OCI-LY7 (cell line): ENCODE measurements at regions not wholly inside any gene's neighbourhood (a gene's known extent, or its start where the extent isn't known, plus 50 kb on each side); places are given as distances from the start of the nearest gene placed in this dataset.
"Not testable (repeated sequence)": the region's sequence is repeated elsewhere in the genome, so short reads cannot be mapped to it uniquely, and the experiment has no call there.

Experiments used
- BruUV-seq: library from RNA; stranded (reverse); fragments of 400-500 nt; replicated peaks from 2 replicates; lab custom pipeline; 2021; lab: Mats Ljungman, UMichigan
- CTCF ChIA-PET: fragments of 300-600 bp; sonication (Branson Sonifier 250); formaldehyde crosslinking; loops from one replicate; lab custom pipeline; 2022; ENCODE audit warnings: antibody characterized with exemption; ENCODE audit not compliant: unreplicated experiment; lab: Charles Lee
- POLR2A ChIA-PET: fragments of 300-600 bp; sonication (Branson Sonifier 250); formaldehyde crosslinking; loops from one replicate; lab custom pipeline; 2022; ENCODE audit warnings: antibody characterized with exemption; lab: Charles Lee
- DNase-seq: peaks from one replicate; pipeline ENCODE4 v3.0.0-alpha.2; 2015; ENCODE audit warnings: low spot score
- H2AFZ ChIP-seq: fragments of 200-600 bp; sonication (generic), shearing (Covaris generic); 2 replicates; pipeline ENCODE4 v1.6.1; 2014; ENCODE audit warnings: mild to moderate bottlenecking, antibody characterized with exemption, low read length, moderate library complexity
- H3K27ac ChIP-seq: fragments of 200-600 bp; sonication (generic); 2 replicates; pipeline ENCODE4 v1.5.1; 2014; ENCODE audit warnings: mixed run types, low read depth, mild to moderate bottlenecking, moderate library complexity, low read length, inconsistent platforms; ENCODE audit not compliant: poor library complexity, severe bottlenecking
- H3K36me3 ChIP-seq: fragments of 200-600 bp; sonication (generic); 2 replicates; pipeline ENCODE4 v1.6.1; 2014; ENCODE audit warnings: mild to moderate bottlenecking, antibody characterized with exemption, low read length, moderate library complexity, mixed read lengths; ENCODE audit not compliant: insufficient read depth
- H3K4me1 ChIP-seq: fragments of 200-600 bp; sonication (generic); 2 replicates; pipeline ENCODE4 v1.5.1; 2014; ENCODE audit warnings: mild to moderate bottlenecking, low read length; ENCODE audit not compliant: insufficient read depth, poor library complexity, severe bottlenecking
- H3K4me2 ChIP-seq: fragments of 200-600 bp; sonication (generic); 2 replicates; pipeline ENCODE4 v1.6.1; 2014; ENCODE audit warnings: mild to moderate bottlenecking, low read length
- H3K4me3 ChIP-seq: fragments of 200-600 bp; sonication (generic); 2 replicates; pipeline ENCODE4 v1.5.1; 2014; ENCODE audit warnings: mild to moderate bottlenecking, low read depth, low read length; ENCODE audit not compliant: poor library complexity, severe bottlenecking
- H3K79me2 ChIP-seq: fragments of 200-600 bp; sonication (generic); 2 replicates; pipeline ENCODE4 v1.6.1; 2016; ENCODE audit warnings: low read depth, mild to moderate bottlenecking, low read length, moderate library complexity, mixed read lengths; ENCODE audit not compliant: insufficient read depth
- H3K9me2 ChIP-seq: fragments of 200-600 bp; sonication (generic); 2 replicates; pipeline ENCODE4 v1.6.1; 2016; ENCODE audit warnings: mild to moderate bottlenecking, low read length, mixed read lengths; ENCODE audit not compliant: insufficient read depth
- H3K9me3 ChIP-seq: fragments of 200-600 bp; sonication (generic); 2 replicates; pipeline ENCODE4 v1.6.1; 2014; ENCODE audit warnings: mild to moderate bottlenecking, mixed run types, low read length, mixed read lengths
- H4K20me1 ChIP-seq: fragments of 200-600 bp; sonication (generic); 2 replicates; pipeline ENCODE4 v1.6.1; 2014; ENCODE audit warnings: mild to moderate bottlenecking, antibody characterized with exemption, low read length, moderate library complexity, mixed read lengths; ENCODE audit not compliant: insufficient read depth
- intact Hi-C: fragments of 100-400 bp; cut with micrococcal nuclease; formaldehyde crosslinking; loops from one replicate; pipeline ENCODE4 v1.10.0; 2022; ENCODE audit not compliant: unreplicated experiment

DNA sequence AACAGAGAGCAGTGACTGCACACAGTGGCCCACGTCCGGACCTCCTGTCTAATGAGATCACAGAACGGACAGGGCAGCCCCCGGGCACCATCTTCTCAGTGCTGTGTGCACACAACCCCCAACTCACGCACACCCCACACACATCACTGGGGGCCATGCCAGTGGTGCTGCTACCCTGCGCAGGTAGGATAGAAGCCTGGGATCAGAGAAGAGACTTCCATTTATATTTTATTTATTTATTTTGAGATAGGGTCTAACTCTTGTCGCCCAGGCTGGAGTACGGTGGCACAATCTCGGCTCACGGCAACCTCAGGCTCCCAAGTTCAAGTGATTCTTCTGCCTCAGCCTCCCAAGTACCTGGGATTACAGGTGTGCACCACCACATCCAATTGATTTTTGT is 71.5 kb upstream of the TNK2 start:
- H3K36me3 ChIP-seq = peaks cover 18% of the 10 kb centered on the region
- H3K4me1 ChIP-seq, H3K9me3 ChIP-seq, CTCF ChIA-PET, H3K9me2 ChIP-seq, H2AFZ ChIP-seq, H4K20me1 ChIP-seq, DNase-seq, POLR2A ChIA-PET, H3K79me2 ChIP-seq, H3K4me2 ChIP-seq, H3K27ac ChIP-seq, intact Hi-C loops, H3K4me3 ChIP-seq, BruUV-seq: not testable (repeated sequence)

DNA sequence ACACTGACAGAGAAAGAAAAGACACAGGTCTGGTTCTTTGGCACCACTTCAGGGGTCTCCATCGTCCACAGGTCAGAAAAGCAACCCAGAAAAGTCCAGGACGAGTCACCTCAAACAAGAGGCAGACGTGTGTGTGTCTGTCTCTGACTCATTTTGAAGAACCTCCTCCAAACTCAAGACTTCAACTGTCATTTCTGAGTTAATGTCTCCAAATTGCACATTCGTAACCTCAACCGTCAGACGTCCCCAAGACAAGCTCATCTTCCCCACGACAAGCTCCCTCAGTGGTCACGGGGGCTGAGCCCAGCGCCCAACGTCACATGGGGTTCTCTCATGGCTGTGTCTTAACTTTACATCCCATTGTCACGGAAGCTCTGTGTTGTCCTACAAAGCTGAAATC is 70.2 kb upstream of the TNK2 start:
- H2AFZ ChIP-seq, H3K4me2 ChIP-seq, H3K27ac ChIP-seq, DNase-seq, H3K4me3 ChIP-seq, H3K79me2 ChIP-seq, intact Hi-C loops, H3K4me1 ChIP-seq, POLR2A ChIA-PET, H3K9me3 ChIP-seq, BruUV-seq, H4K20me1 ChIP-seq, H3K9me2 ChIP-seq, CTCF ChIA-PET: not testable (repeated sequence)
- peaks cover 19% of the 10 kb centered on the region for H3K36me3 ChIP-seq

DNA sequence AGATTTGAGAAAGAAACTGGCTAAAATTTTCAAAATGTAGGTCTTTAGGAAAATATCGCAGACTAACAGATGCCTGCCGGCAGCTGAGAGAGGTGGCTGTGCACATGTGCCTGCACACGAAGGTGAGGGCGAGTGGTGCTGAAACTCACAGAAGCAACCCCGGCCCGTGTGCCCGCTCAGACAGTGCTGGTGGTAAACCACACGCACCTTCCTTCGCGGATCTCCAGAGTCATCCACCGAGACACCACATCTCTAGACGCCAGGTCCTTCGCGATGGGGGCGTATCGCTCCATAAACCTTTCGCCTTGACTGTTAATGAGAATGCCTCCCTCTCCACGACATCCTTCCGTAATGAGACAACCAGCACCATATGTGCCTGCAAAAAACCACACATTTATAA is 68.5 kb upstream of the TNK2 start:
- H2AFZ ChIP-seq, H3K9me3 ChIP-seq, H3K4me2 ChIP-seq, intact Hi-C loops, H4K20me1 ChIP-seq, H3K4me1 ChIP-seq, H3K79me2 ChIP-seq, DNase-seq, CTCF ChIA-PET, H3K4me3 ChIP-seq, H3K27ac ChIP-seq, H3K9me2 ChIP-seq, BruUV-seq, POLR2A ChIA-PET: not testable (repeated sequence)
- H3K36me3 ChIP-seq = peaks cover 18% of the 10 kb centered on the region

DNA sequence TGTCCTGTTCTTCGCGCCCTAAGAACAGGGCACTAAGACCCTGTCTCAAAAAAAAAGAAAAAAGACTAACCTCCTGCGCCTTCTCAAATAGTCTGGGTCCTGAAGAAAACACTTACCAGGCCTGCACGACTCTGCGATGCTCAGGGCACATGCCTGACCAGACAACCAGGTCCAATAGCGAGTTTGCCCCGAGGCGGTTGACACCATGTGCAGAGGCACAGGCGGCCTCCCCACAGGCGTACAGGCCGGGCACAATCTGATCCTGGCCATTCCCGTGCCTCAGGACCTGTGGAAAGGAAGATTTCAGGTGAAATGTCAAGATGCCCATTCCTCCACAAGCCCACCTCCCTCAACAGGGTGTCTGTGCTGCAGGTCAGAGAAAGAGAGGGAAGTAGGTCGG is 65.9 kb upstream of the TNK2 start:
- H3K36me3 ChIP-seq = peaks cover 38% of the 10 kb centered on the region
- H2AFZ ChIP-seq, H3K9me2 ChIP-seq, DNase-seq, H3K9me3 ChIP-seq, H3K4me3 ChIP-seq, H3K27ac ChIP-seq, BruUV-seq, CTCF ChIA-PET, H3K4me2 ChIP-seq, POLR2A ChIA-PET, intact Hi-C loops, H3K79me2 ChIP-seq, H3K4me1 ChIP-seq, H4K20me1 ChIP-seq: not testable (repeated sequence)

DNA sequence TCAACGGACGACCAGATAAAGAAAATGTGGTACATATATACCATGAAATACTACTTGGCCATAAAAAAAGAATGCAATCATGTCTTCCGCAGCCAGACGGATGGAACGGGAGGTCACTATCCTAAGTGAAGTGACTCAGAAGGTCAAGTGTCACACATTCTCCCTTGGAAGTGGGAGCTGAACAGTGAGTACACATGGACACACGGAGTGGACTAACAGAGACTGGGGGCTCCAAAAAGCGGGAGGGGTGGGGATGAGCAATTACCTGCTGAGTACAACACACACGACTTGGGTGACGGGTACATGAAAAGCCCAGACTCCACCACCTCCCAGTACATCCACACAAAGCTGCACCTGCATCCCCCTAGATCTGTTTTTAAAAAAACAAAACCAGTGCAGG is 62.5 kb upstream of the TNK2 start:
- H3K36me3 ChIP-seq = peaks cover 42% of the 10 kb centered on the region
- DNase-seq, H3K9me3 ChIP-seq, H3K4me1 ChIP-seq, intact Hi-C loops, H4K20me1 ChIP-seq, H2AFZ ChIP-seq, H3K27ac ChIP-seq, CTCF ChIA-PET, H3K9me2 ChIP-seq, BruUV-seq, H3K79me2 ChIP-seq, POLR2A ChIA-PET, H3K4me3 ChIP-seq, H3K4me2 ChIP-seq: not testable (repeated sequence)

DNA sequence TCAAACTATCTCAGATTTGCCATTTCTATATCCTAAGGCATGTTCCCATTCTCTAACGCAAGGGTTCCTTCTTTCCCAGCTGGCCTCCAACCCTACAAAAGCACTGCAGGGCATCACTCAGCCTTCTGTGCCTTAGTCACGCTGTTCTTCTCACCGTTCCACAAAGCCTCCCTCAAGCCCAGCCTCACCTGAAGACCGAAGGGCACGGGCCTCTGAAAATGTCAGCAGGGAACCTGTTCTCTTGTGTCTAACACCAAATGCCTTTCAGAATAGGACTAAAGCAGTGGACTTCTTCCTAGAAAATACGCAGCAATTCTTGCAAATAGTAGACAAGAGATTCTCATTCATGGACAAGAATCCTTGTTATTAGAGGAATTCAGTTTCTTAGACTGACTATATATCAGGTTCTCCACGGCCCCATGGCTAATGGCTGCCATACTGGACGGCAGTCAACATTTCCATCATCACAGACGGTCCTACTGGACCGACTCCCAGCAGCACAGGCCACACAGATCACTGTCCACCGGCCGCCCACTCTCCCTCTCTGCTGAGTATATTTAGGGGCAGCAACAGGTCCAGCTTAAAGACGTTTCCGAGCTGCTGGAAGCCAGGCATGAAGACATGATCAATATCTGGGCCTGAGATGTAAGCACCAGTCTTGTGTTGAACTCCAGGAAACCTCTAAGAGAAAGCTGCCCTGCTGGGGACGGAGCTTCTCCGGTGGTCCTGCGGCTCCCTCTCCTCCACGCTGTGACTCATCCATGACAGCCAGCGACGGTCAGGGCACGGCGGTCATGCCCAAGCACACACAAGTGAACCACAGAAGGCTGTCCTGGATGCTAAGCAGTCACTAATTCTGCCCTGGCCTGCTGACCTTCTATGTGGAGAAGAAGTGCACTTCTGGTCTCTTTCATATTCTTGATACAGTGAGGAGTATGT is 61.8 kb upstream of the TNK2 start:
- intact Hi-C loops, BruUV-seq, H3K4me3 ChIP-seq, DNase-seq, H3K9me3 ChIP-seq, H3K4me1 ChIP-seq, H3K9me2 ChIP-seq, H3K27ac ChIP-seq, POLR2A ChIA-PET, H4K20me1 ChIP-seq, H2AFZ ChIP-seq, CTCF ChIA-PET, H3K79me2 ChIP-seq, H3K4me2 ChIP-seq: not testable (repeated sequence)
- H3K36me3 ChIP-seq = peaks cover 40% of the 10 kb centered on the region
